ENCODE measurements at regions not wholly inside any gene's neighbourhood (a gene's known extent, or its start where the extent isn't known, plus 50 kb on each side); places are given as distances from the start of the nearest gene placed in this dataset.

DNA sequence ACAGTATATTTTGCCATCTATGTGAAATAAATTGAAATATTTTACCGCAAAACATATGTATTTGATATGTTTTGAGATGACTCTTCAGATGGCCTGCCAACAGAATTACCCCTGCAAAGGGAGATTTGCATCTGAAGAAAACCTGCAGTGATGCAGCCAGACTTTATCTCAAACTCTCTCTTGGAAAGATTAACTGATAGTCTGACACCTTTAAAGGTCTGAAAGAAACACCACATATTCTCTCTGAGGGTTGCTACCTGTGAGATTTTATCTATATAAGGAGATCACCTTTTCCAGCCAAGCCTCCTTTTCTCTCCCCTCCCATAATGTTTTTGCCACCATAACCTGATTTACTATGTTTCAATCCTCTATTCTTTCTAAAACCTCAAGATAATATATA is 1106.3 kb upstream of the IGFBP7 start:
- dilution Hi-C loops (cut with MboI; ENCODE audit: extremely low pct_ligation_motif_present, low sequenced_read_pairs), result no loop called here
- no peaks in the 10 kb centered on the region for H3K36me3 ChIP-seq (ENCODE audit: control insufficient read depth in 2 of 2, extremely low read depth in 1 of 2, insufficient read depth in 2 of 2, low read length in 2 of 2)
- no peaks in the 10 kb centered on the region for H3K9me3 ChIP-seq (replicated peaks; ENCODE audit: control insufficient read depth, insufficient read depth, low read length)
- TF ChIP-seq GATA2 (IDR thresholded peaks at IDR 0.05; ENCODE audit: insufficient read depth, insufficient read length, low read depth, low read length) (no peak), EZH2 (IDR thresholded peaks at IDR 0.05; ENCODE audit: borderline replicate concordance, low read depth, low read length, severe bottlenecking) (no peak), JUN (IDR thresholded peaks at IDR 0.05; ENCODE audit: borderline replicate concordance, insufficient read depth, insufficient read length, low read depth) (no peak), MYC (IDR thresholded peaks at IDR 0.05; ENCODE audit: low read depth, low read length) (no peak), POLR2AphosphoS5 (IDR thresholded peaks at IDR 0.05; ENCODE audit: insufficient read depth, low read depth, low read length) (no peak), FOS (IDR thresholded peaks at IDR 0.05; ENCODE audit: borderline replicate concordance, insufficient read depth, low read length) (no peak), POLR2A (IDR thresholded peaks at IDR 0.05; ENCODE audit: low read depth, low read length) (no peak)
- TF ChIP-seq, protein P1, sequence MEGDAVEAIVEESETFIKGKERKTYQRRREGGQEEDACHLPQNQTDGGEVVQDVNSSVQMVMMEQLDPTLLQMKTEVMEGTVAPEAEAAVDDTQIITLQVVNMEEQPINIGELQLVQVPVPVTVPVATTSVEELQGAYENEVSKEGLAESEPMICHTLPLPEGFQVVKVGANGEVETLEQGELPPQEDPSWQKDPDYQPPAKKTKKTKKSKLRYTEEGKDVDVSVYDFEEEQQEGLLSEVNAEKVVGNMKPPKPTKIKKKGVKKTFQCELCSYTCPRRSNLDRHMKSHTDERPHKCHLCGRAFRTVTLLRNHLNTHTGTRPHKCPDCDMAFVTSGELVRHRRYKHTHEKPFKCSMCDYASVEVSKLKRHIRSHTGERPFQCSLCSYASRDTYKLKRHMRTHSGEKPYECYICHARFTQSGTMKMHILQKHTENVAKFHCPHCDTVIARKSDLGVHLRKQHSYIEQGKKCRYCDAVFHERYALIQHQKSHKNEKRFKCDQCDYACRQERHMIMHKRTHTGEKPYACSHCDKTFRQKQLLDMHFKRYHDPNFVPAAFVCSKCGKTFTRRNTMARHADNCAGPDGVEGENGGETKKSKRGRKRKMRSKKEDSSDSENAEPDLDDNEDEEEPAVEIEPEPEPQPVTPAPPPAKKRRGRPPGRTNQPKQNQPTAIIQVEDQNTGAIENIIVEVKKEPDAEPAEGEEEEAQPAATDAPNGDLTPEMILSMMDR (IDR thresholded peaks at IDR 0.05; ENCODE audit: extremely low read depth in 1 of 2, insufficient read depth in 1 of 2, low read depth in 1 of 2, low read length in 2 of 2), result no peak
- TF ChIP-seq, protein P2, sequence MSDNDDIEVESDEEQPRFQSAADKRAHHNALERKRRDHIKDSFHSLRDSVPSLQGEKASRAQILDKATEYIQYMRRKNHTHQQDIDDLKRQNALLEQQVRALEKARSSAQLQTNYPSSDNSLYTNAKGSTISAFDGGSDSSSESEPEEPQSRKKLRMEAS (IDR thresholded peaks at IDR 0.05; ENCODE audit: insufficient read depth, insufficient read length), result no peak
- H4K20me1 ChIP-seq (replicated peaks; ENCODE audit: control insufficient read depth, extremely low read depth, insufficient read depth, low read length), result no peaks in the 10 kb centered on the region
- FAIRE-seq, result no peak
- no peak for DNase-seq (ENCODE audit: low read depth, low spot score)
- ChIA-PET POLR2A (no interaction called here), CTCF (no interaction called here)
- no peaks in the 10 kb centered on the region for H3K9me1 ChIP-seq (replicated peaks; ENCODE audit: control insufficient read depth, extremely low read depth, insufficient read depth, low read length)
- no peak overlapping the region for H3K9ac ChIP-seq (replicated peaks; ENCODE audit: extremely low read depth, insufficient read depth, low read length)
- H2AFZ ChIP-seq (ENCODE audit: low read depth, low read length), result no peak overlapping the region
- BruUV-seq (replicated peaks), result no TSS peak
- no peaks in the 10 kb centered on the region for H3K4me1 ChIP-seq (ENCODE audit: control insufficient read depth, extremely low read depth, insufficient read depth, low read length)
- no peak overlapping the region for H3K4me2 ChIP-seq (ENCODE audit: insufficient read depth, low read length)
- no peak overlapping the region for H3K27ac ChIP-seq (ENCODE audit: insufficient read depth, low read depth, low read length)
- intact Hi-C loops (cut with micrococcal nuclease), result no loop called here
- H3K4me3 ChIP-seq (replicated peaks in 1 of 3; ENCODE audit: insufficient read depth in 1 of 3, low read depth in 1 of 3, low read length in 3 of 3), result no peak overlapping the region
- no peaks in the 10 kb centered on the region for H3K27me3 ChIP-seq (ENCODE audit: control insufficient read depth in 2 of 2, insufficient read depth in 2 of 2, low read length in 2 of 2)
- no peaks in the 10 kb centered on the region for H3K79me2 ChIP-seq (ENCODE audit: control insufficient read depth, insufficient read depth, low read length)

Measured in endothelial cell of umbilical vein (primary cell).